Esophagus squamous epithelium (tissue), 4 donors: ENCODE measurements at regions not wholly inside any gene's neighbourhood (a gene's known extent, or its start where the extent isn't known, plus 50 kb on each side); places are given as distances from the start of the nearest gene placed in this dataset.
"Not testable (repeated sequence)": the region's sequence is repeated elsewhere in the genome, so short reads cannot be mapped to it uniquely, and the experiment has no call there.

ENCODE experiments used
- POLR2A ChIP-seq, 4 donors: fragments of 450-650 bp; IDR thresholded peaks; one replicate each; pipeline ENCODE4 v1.6.1; 2017; ENCODE audit warnings: antibody characterized with exemption in 4 of 4, mild to moderate bottlenecking in 4 of 4, moderate library complexity in 3 of 4
- TF ChIP-seq, protein P1 (sequence below), 6 experiments: fragments of 450-650 bp in 4 of 6; fragments of 200-600 bp in 2 of 6; sonication (generic) in 2 of 6; IDR thresholded peaks; one replicate each; pipeline ENCODE4 v1.5.1; 2016 to 2019; ENCODE audit warnings: antibody characterized with exemption in 6 of 6, mild to moderate bottlenecking in 4 of 6, moderate library complexity in 4 of 6

DNA sequence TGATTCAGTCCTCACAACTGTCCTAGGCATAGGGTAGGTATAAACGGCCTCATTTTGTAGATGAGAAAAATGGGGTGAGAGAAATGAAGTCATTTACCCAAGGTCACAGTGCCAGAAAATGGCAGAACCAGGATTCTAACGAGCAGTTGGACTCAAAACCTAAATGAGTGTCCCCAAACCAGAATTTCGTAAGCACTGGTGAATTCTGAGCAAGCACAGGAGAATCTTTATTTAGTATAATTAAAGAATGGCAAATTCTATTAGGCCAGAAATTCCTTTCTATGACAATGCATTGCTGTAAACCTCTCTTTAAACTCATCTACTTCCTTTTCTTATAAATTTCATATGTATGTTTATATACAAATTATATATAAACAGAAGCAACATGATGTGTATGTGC lies 66.8 kb upstream of the ST3GAL6 start:
- TF ChIP-seq, protein P1, sequence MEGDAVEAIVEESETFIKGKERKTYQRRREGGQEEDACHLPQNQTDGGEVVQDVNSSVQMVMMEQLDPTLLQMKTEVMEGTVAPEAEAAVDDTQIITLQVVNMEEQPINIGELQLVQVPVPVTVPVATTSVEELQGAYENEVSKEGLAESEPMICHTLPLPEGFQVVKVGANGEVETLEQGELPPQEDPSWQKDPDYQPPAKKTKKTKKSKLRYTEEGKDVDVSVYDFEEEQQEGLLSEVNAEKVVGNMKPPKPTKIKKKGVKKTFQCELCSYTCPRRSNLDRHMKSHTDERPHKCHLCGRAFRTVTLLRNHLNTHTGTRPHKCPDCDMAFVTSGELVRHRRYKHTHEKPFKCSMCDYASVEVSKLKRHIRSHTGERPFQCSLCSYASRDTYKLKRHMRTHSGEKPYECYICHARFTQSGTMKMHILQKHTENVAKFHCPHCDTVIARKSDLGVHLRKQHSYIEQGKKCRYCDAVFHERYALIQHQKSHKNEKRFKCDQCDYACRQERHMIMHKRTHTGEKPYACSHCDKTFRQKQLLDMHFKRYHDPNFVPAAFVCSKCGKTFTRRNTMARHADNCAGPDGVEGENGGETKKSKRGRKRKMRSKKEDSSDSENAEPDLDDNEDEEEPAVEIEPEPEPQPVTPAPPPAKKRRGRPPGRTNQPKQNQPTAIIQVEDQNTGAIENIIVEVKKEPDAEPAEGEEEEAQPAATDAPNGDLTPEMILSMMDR (IDR thresholded peaks at IDR 0.05), result not testable (repeated sequence)
- not testable (repeated sequence) for TF ChIP-seq POLR2A (IDR thresholded peaks at IDR 0.05)
